ENCODE measurements at regions not wholly inside any gene's neighbourhood (a gene's known extent, or its start where the extent isn't known, plus 50 kb on each side); places are given as distances from the start of the nearest gene placed in this dataset.

DNA sequence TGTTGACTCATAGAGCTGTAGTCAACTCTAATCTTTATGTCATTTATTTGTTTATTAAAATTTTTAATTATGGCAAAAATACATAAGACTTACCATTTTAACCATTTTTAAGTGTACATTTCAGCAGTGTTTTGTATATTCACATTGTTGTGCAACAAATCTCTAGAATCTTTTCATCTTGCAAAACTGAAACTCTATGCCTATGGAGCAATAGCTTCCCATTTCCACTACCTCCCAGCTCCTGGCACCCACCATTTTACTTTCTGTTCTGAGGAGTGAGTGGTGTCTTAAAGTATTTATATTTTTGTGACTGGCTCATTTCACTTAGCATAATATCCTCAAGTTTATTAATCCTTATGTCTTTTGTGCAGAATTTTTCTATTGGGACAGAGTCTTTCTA lies 181.0 kb downstream of the GPAT3 start:
- H3K9me3 Mint-ChIP-seq = no peaks in the 10 kb centered on the region
- intact Hi-C loops (cut with micrococcal nuclease) = no loop called here
- DNase-seq (ENCODE audit: low spot score) = no peak
- no peaks in the 10 kb centered on the region for H3K36me3 Mint-ChIP-seq (ENCODE audit: low read depth)
- no peak overlapping the region for H3K27ac Mint-ChIP-seq
- H3K4me3 Mint-ChIP-seq = no peak overlapping the region
- peaks cover 7% of the 10 kb centered on the region for H3K27me3 Mint-ChIP-seq (ENCODE audit: insufficient read depth)
- H3K4me1 Mint-ChIP-seq (ENCODE audit: low read depth) = no peaks in the 10 kb centered on the region

DNA sequence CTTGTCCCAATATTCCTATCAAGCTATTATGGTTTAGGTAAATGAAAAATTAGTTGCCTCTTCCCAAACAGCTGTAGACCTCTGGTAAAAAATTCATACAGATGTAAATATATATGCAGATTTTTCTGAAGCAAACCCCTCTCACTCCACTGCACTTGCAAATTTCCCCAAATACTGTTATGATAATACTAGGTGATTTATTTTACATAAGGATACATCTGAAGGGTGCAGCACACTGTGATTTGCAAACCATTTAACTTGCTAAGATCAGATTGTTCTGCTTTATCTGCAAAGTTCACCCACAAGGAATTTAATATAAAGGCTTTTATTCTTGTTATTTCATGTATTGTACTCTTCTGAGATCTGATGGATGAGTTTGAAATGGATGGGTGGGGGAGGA lies 177.0 kb downstream of the GPAT3 start:
- intact Hi-C loops (cut with micrococcal nuclease) = no loop called here
- Mint-ChIP-seq H3K4me3 (no peak overlapping the region), H3K27ac (no peak overlapping the region), H3K27me3 (ENCODE audit: insufficient read depth) (no peaks in the 10 kb centered on the region), H3K9me3 (no peaks in the 10 kb centered on the region), H3K4me1 (ENCODE audit: low read depth) (no peaks in the 10 kb centered on the region), H3K36me3 (ENCODE audit: low read depth) (no peaks in the 10 kb centered on the region)
- no peak for DNase-seq (ENCODE audit: low spot score)

DNA sequence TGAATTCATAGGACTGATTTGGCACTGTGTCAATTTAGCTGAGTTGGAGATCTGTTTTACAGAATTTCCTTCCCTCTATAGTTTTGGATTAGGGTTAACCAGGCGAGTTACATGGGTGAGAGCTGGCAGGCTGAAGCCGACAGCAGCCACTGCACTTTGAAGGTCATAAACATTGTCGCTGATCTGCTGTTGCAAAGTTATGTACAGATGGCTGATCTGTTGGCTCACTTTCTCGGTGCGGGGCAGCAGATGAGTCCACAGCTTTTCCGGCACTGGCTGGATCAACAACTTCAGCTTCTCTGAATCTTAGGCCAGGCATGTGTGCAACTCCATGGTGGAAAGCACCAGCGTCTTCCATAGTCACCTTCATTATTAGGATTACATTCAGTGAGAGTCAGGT lies 173.7 kb downstream of the GPAT3 start:
- Mint-ChIP-seq H3K9me3 (no peaks in the 10 kb centered on the region), H3K27me3 (ENCODE audit: insufficient read depth) (no peaks in the 10 kb centered on the region), H3K27ac (no peak overlapping the region), H3K4me3 (no peak overlapping the region), H3K36me3 (ENCODE audit: low read depth) (no peaks in the 10 kb centered on the region), H3K4me1 (ENCODE audit: low read depth) (no peaks in the 10 kb centered on the region)
- no peak for DNase-seq (ENCODE audit: low spot score)
- intact Hi-C loops (cut with micrococcal nuclease) = no loop called here

DNA sequence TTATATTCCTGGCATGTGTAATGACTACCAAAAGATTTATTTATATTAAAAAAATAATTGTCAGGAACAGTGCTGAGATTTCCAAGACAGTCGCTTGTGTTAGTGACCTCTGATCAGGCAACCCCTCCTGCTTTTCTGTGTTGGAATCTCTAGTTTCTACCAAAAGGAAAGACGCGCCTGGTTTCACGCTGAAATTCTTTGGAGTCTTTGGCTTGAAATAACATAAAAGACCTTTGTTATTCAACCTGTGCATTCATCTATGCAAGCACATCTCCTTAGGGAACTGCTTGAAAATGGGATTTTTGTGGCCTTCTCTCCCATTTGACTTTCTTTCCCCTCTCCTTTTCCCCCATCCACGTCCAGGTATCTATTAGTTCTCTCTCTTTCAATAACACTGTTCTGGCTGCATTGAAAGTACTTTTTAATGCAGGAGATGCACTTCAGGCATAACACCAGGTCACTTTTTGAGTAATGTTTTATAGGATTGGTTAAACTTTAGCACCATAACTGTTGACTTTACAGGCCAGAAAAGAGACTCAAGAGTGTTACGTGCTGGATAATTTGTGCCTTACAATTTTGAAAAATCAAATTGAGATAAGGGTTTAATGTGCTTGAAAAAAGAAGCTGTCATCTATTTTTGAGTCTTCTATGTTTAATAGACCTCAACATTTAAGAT lies 172.7 kb downstream of the GPAT3 start:
- no peak overlapping the region for H3K4me3 Mint-ChIP-seq
- H3K27me3 Mint-ChIP-seq (ENCODE audit: insufficient read depth) = no peaks in the 10 kb centered on the region
- H3K4me1 Mint-ChIP-seq (ENCODE audit: low read depth) = no peaks in the 10 kb centered on the region
- DNase-seq (ENCODE audit: low spot score) = no peak
- no peaks in the 10 kb centered on the region for H3K36me3 Mint-ChIP-seq (ENCODE audit: low read depth)
- intact Hi-C loops (cut with micrococcal nuclease) = no loop called here
- H3K27ac Mint-ChIP-seq = no peak overlapping the region
- no peaks in the 10 kb centered on the region for H3K9me3 Mint-ChIP-seq

DNA sequence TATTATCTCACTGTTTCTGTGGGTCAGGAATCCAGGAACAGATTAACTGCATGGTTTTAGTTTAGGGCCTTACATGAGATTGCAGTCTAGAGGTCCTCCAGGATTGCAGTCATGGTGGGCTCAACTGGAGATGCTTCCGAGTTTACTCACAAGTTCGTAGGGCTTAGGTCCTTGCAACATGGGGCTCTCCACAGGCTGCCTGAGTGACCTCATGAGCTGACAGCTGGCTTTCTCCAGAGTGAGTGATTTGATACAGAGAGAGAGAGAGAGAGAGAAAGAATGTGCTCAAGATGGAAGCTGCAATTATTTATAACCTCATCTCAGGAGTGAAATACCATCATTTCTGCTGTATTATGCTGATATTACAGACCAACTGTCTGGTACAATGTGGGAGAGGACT lies 168.9 kb downstream of the GPAT3 start:
- Mint-ChIP-seq H3K27ac (no peak overlapping the region), H3K9me3 (peaks cover 10% of the 10 kb centered on the region), H3K36me3 (ENCODE audit: low read depth) (no peaks in the 10 kb centered on the region)

DNA sequence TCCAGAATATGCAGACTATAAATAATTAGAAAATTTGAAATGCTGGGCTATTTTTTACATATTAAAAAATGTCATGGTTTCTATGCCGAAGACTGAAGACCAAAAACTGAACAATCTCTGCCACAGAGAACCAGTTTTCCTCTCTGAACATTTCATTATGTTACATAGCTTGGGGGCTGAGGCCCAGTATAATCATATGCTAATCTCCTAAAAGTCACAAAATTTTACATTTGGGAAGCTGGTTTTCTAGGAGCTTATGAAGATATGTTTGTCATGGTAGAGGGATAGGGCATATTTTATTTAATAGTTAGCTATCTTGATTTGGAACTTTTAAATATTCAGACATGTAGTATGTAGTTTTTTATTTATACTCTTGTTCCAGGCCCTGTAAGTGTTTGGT lies 167.8 kb downstream of the GPAT3 start:
- no peak for DNase-seq (ENCODE audit: low spot score)
- Mint-ChIP-seq H3K27ac (no peak overlapping the region), H3K9me3 (peaks cover 10% of the 10 kb centered on the region)

More for the DNA sequence above, 168.9 kb downstream of the GPAT3 start:
- H3K4me3 Mint-ChIP-seq = no peak overlapping the region
- H3K27me3 Mint-ChIP-seq (ENCODE audit: insufficient read depth) = no peaks in the 10 kb centered on the region
- H3K4me1 Mint-ChIP-seq (ENCODE audit: low read depth) = no peaks in the 10 kb centered on the region
- no peak for DNase-seq (ENCODE audit: low spot score)
- intact Hi-C loops (cut with micrococcal nuclease) = no loop called here

DNA sequence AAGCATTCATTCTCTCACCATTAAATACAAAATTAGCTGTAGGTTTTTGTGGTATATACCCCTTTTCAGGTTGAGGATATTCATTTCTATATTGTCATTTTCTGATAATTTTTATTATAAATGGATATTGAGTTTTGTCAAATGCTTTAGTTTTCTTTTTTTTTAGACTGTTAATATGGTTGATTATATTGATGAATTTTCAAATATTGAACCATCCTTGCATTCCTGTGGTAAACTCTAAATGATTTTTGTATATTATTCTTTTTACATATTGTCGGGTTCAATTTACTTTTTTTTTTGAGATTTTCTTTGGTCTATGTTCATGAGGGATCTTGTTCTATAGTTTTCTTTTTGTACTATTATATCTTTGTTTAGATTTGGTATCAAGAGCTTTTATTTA lies 165.1 kb downstream of the GPAT3 start:
- Mint-ChIP-seq H3K9me3 (peaks cover 10% of the 10 kb centered on the region), H3K27ac (no peak overlapping the region), H3K4me1 (ENCODE audit: low read depth) (no peaks in the 10 kb centered on the region), H3K27me3 (ENCODE audit: insufficient read depth) (peaks cover 2% of the 10 kb centered on the region), H3K4me3 (no peak overlapping the region), H3K36me3 (ENCODE audit: low read depth) (no peaks in the 10 kb centered on the region)
- no peak for DNase-seq (ENCODE audit: low spot score)
- intact Hi-C loops (cut with micrococcal nuclease) = no loop called here

More for the DNA sequence above, 167.8 kb downstream of the GPAT3 start:
- H3K4me1 Mint-ChIP-seq (ENCODE audit: low read depth) = no peaks in the 10 kb centered on the region
- no peaks in the 10 kb centered on the region for H3K27me3 Mint-ChIP-seq (ENCODE audit: insufficient read depth)
- no peak overlapping the region for H3K4me3 Mint-ChIP-seq
- intact Hi-C loops (cut with micrococcal nuclease) = no loop called here
- H3K36me3 Mint-ChIP-seq (ENCODE audit: low read depth) = no peaks in the 10 kb centered on the region

DNA sequence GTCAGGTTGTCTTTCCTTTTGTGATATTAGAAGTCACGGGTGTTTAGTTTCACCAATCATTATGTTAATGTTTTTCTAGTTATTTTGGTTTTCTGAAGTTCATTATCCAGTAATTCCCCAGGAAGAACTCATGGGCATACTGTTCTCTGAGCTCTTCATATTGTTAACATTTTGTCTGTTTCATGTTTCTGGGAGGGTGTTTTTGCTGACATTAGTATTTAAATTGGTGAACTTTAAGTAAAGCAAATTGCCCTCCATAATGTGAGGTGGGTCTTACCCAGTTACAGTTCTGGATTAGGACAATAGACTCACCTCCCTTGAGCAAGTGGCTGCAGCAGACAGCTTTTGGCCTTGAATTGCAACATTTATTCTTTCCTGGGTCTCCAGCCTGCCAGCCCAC lies 163.4 kb downstream of the GPAT3 start:
- no peak for DNase-seq (ENCODE audit: low spot score)
- Mint-ChIP-seq H3K4me1 (ENCODE audit: low read depth) (no peaks in the 10 kb centered on the region), H3K27ac (no peak overlapping the region), H3K27me3 (ENCODE audit: insufficient read depth) (peaks cover 4% of the 10 kb centered on the region), H3K36me3 (ENCODE audit: low read depth) (no peaks in the 10 kb centered on the region), H3K9me3 (peaks cover 10% of the 10 kb centered on the region), H3K4me3 (no peak overlapping the region)
- intact Hi-C loops (cut with micrococcal nuclease) = no loop called here

DNA sequence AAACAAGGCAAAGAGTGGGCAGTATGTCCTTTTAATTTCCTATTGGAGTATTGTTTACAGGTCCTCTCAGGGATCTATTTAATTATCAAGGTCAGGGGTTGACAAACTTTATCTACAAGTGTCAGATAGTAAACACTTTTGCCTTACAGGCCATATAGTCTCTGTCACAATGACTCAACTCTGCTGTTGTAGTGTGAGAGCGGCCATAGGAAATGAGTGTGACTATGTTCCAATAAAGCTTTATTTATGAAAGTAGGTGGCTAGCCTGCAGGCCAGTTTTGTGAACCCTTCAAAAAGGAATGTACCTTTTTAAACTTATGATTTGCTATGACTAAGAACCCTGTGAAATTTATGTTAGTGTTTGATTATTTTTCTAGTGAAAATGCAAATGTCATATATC lies 156.1 kb downstream of the GPAT3 start:
- no peak for DNase-seq (ENCODE audit: low spot score)
- Mint-ChIP-seq H3K4me3 (no peak overlapping the region), H3K9me3 (no peaks in the 10 kb centered on the region), H3K4me1 (ENCODE audit: low read depth) (no peaks in the 10 kb centered on the region), H3K27ac (no peak overlapping the region), H3K27me3 (ENCODE audit: insufficient read depth) (peaks cover 2% of the 10 kb centered on the region), H3K36me3 (ENCODE audit: low read depth) (no peaks in the 10 kb centered on the region)
- intact Hi-C loops (cut with micrococcal nuclease) = no loop called here

DNA sequence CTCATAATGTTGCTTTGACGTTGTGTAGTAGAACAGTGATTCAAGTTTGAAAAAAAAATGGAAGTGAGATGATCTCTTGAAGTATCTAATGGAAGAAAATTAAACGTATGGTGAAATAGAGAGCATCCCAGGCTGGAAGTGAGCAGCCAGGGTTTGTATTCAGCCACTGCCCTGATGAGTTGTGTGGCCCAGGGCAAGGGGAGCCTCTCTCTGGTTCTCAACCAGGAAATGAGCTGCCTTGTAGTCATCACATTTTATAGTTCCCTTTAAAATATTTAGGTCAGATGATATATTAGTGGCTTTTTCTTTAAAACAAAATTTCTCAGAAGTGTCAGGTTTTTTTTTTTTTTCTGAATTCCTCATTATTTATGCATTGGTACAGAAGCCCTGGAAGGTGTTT lies 150.3 kb downstream of the GPAT3 start:
- H3K9me3 Mint-ChIP-seq = no peaks in the 10 kb centered on the region

DNA sequence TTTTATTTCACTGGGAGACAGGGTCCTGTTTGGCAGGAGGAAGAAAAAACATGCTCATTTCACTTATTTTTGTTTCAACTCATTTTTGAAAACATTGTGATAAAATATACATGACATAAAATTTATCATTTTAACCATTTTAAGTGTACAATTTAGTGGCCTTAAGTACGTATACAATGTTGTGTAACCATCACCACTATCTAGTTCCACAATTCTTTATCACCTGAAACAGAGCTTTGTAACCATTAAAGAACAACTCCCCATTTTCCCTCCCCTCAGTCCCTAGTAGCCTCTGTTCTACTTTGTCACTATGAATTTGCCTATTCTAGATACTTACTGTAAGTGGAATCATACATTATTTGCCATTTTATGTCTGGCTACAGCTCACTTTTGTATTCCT lies 143.8 kb downstream of the GPAT3 start:
- no peak overlapping the region for H3K4me3 Mint-ChIP-seq
- no peak overlapping the region for H3K27ac Mint-ChIP-seq
- no peak for DNase-seq (ENCODE audit: low spot score)
- H3K36me3 Mint-ChIP-seq (ENCODE audit: low read depth) = no peaks in the 10 kb centered on the region
- H3K4me1 Mint-ChIP-seq (ENCODE audit: low read depth) = no peaks in the 10 kb centered on the region
- H3K9me3 Mint-ChIP-seq = no peaks in the 10 kb centered on the region
- peaks cover 6% of the 10 kb centered on the region for H3K27me3 Mint-ChIP-seq (ENCODE audit: insufficient read depth)
- intact Hi-C loops (cut with micrococcal nuclease) = no loop called here

More for the DNA sequence above, 150.3 kb downstream of the GPAT3 start:
- no peak for DNase-seq (ENCODE audit: low spot score)
- H3K36me3 Mint-ChIP-seq (ENCODE audit: low read depth) = no peaks in the 10 kb centered on the region
- intact Hi-C loops (cut with micrococcal nuclease) = no loop called here
- no peak overlapping the region for H3K27ac Mint-ChIP-seq
- H3K4me1 Mint-ChIP-seq (ENCODE audit: low read depth) = no peaks in the 10 kb centered on the region
- no peak overlapping the region for H3K4me3 Mint-ChIP-seq
- peaks cover 4% of the 10 kb centered on the region for H3K27me3 Mint-ChIP-seq (ENCODE audit: insufficient read depth)

DNA sequence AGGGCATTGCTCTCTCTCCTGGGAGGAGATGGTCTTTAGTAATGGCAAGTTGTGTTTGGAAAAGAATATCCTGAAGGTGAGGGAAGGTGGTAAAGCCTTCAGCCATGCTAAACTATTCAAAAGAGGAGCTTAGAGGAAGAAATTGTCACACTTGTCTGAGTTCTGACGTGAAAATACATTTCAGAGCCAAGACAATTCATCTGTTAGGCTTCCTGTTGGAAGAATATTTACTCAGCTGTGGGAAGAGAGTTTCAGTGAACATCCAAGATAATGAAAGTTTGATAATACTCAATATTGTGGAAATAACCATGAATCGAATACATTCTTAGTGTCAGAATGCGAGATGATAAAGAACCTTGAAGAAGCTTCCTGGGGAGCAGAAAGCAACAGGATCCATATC lies 143.3 kb downstream of the GPAT3 start:
- no peak overlapping the region for H3K4me3 Mint-ChIP-seq
- intact Hi-C loops (cut with micrococcal nuclease) = no loop called here
- peaks cover 6% of the 10 kb centered on the region for H3K27me3 Mint-ChIP-seq (ENCODE audit: insufficient read depth)
- no peak overlapping the region for H3K27ac Mint-ChIP-seq
- H3K9me3 Mint-ChIP-seq = no peaks in the 10 kb centered on the region
- no peaks in the 10 kb centered on the region for H3K36me3 Mint-ChIP-seq (ENCODE audit: low read depth)
- no peaks in the 10 kb centered on the region for H3K4me1 Mint-ChIP-seq (ENCODE audit: low read depth)
- DNase-seq (ENCODE audit: low spot score) = no peak

DNA sequence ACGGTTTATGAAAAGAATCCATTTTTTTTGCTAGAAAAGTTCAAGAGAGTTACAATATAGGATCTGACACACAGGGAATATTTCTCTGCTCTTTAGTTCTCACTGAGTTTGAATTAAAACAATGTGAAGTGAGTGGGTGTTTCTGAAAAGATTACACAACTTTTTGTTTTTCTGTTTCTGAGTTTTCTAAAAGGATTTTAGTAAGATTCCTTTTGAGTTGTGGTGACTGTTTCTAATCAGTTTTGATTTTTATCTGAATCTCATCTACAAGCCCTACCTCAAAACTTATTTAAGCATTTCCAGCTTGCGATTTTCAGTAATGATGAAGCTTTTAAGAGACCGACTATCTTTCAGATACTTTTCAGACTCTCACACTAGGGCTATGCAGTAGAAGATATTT lies 141.7 kb downstream of the GPAT3 start:
- H3K4me3 Mint-ChIP-seq = no peak overlapping the region
- H3K36me3 Mint-ChIP-seq (ENCODE audit: low read depth) = no peaks in the 10 kb centered on the region
- no peak overlapping the region for H3K27ac Mint-ChIP-seq
- intact Hi-C loops (cut with micrococcal nuclease) = no loop called here
- peaks cover 6% of the 10 kb centered on the region for H3K27me3 Mint-ChIP-seq (ENCODE audit: insufficient read depth)
- no peak for DNase-seq (ENCODE audit: low spot score)
- no peaks in the 10 kb centered on the region for H3K4me1 Mint-ChIP-seq (ENCODE audit: low read depth)
- no peaks in the 10 kb centered on the region for H3K9me3 Mint-ChIP-seq

DNA sequence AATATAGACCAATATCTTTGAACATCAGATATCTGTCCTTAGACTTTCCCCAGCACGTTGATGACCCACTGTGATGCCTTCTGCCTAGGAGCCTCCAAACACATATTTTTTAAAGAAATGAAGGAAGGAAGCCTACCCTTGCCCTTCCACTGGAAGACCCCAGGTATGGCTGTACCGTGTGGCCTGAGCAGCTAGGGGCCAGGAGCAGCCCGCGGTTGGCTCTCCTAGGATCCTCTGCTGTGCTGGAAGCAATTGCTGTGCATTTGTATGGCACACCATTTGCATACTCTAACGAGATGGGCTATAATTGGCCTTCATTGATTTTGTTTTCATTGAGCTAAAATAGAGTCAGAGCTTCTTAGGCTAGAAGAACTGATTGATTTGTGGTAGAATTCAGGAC lies 128.8 kb downstream of the GPAT3 start:
- Mint-ChIP-seq H3K4me3 (no peak overlapping the region), H3K9me3 (no peaks in the 10 kb centered on the region), H3K27ac (no peak overlapping the region), H3K36me3 (ENCODE audit: low read depth) (no peaks in the 10 kb centered on the region), H3K4me1 (ENCODE audit: low read depth) (no peaks in the 10 kb centered on the region), H3K27me3 (ENCODE audit: insufficient read depth) (no peaks in the 10 kb centered on the region)
- no peak for DNase-seq (ENCODE audit: low spot score)
- intact Hi-C loops (cut with micrococcal nuclease) = no loop called here

Data from activated T-helper 1 cell treated with anti-CD3 and anti-CD28 coated beads, Interleukin-12 subunit alpha, Interleukin-12 subunit beta, Interleukin-2, Interleukin-4 antibody, amounts not matched to agents 30 ng/mL and 10 ng/mL and 1 ng/mL, durations not matched to agents 14 hours and 24 hours and 36 hours (primary cell).